Suppressor macrophage treated with lipopolysaccharide for 1 hour (primary cell): ENCODE measurements at regions not wholly inside any gene's neighbourhood (a gene's known extent, or its start where the extent isn't known, plus 50 kb on each side); places are given as distances from the start of the nearest gene placed in this dataset.

Experiments used
- DNase-seq, 3 donors: peaks; one replicate each; pipeline ENCODE4 v3.0.0-alpha.2; 2020 to 2022

DNA sequence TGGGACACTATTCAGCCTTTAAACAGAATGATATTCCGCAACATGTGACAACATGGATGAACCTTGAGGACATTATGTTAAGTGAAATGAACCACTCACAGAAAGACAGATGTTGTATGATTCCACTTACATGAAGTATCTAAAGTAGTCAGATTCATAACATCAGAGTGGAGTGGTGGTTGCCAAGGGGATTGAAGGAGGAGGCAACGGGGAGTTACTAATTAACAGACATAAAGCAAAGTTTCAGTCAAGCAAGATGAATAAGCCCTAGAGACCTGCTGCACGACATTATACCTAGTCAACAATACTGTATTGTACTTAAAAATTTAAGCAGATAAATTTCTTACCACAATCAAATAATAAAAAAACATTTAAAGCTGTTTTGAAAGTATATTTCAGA lies 105.0 kb upstream of the NR0B1 start:
- no peak for DNase-seq

DNA sequence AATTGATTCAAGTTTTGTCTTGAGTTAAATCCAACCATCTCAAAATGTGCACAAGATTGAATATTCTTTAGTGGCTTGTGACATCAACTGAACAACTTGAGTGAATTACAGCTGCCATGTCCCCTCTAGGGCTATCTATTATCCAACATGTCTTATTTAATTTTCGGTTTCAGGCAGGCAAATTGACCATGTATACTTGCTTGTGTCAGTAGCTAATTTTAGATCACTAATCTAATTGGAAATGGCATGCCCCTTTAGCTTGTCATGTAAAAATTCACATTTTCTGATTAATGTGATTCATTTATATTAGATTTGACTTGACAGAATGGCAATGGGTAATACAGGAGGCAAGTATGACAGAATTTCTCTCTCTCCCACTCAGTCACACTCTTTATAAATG lies 93.2 kb upstream of the NR0B1 start:
- DNase-seq = no peak

DNA sequence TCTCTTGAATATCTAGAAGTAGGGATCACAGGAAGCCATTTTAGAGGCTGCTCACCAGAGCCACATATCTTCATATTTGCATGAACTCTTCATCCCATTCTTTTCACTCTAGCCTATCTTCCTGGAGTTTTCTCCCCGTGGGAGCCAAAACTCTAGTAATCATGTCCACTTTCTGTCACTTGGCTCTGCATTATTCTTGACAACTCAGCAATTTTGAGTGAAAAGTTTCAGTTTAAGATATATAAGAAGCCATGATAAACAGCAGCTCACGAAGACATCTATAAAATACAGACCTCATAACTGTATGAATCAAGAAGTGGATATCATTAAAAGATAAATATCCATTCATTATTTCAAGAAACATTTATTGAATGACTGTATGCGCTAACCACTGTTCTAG lies 79.1 kb upstream of the NR0B1 start:
- no peak for DNase-seq

DNA sequence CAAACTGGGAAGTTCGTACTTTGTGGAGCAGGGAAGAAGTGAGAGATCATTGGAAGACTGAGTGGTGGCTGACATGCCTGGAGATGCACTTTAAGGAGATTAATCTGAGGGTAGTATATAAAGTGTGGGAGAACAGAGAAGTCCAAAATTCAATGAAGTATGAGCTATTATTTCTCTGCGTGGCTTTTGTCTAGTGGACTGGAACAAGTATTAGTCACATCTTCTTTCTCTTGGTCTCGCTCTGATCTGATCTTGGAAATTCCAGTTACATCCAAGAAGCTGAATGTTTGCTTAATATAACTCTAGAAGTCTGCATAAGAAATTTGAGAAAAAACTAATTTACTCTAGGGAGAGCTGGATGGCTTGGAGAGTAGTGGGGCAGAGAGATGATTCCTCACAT lies 64.8 kb upstream of the NR0B1 start:
- peak in 1 of 3 donors; percentile 21 for DNase-seq

DNA sequence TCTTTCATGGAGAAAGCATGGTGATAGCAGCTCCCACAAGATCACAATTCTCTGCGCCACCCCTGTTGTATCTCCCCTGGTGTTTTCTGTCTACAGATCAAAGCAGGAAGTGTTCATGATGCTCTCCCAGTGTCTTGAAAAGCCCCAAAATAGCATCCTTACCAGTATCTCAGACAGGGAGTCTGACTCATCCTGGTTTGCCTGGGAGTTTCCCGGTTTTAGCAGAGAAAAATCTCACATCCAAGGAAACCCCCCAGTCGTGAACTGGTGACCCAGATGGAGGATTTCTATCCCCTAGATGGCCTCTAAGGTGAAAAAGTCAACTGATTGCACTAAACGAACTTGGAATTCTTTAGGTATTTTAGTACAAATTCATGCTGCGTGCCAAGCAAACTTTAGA lies 64.3 kb upstream of the NR0B1 start:
- DNase-seq = peak; percentile 15 to 36 (median 24)

DNA sequence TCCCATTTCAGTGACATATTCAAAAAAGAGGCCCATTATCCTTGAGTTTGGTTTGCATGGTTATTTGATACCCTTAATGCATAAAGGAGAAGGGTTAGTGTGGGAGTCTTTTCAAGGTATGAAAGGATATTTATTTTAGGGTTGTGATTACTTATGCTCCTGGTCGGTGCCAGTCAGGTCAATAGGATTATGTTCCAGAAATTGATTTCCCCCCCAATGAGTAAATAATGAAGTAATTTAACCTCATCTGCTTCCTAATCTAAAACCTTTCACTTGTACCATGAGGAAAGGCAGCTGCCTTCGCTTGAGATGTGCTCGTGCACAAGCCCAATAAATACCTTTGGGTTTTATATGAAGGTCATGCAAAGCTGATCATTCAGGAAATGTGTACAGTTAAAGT lies 55.0 kb upstream of the NR0B1 start:
- no peak for DNase-seq
